Erythroblast (primary cell): ENCODE measurements at regions not wholly inside any gene's neighbourhood (a gene's known extent, or its start where the extent isn't known, plus 50 kb on each side); places are given as distances from the start of the nearest gene placed in this dataset.

Source experiments
- DNase-seq, 2 experiments: peaks; one replicate each; lab custom pipeline; 2025; lab: John Stamatoyannopoulos, UW
- GATA1 ChIP-seq: IDR thresholded peaks from 2 replicates; pipeline ENCODE4 v1.6.1; 2011; ENCODE audit warnings: low read depth, mild to moderate bottlenecking, control low read depth, low read length, moderate library complexity
- POLR2A ChIP-seq: IDR thresholded peaks from 2 replicates; pipeline ENCODE4 v1.6.1; 2011; ENCODE audit warnings: mild to moderate bottlenecking, low read length

GRCh38 chr9:117535973-117536372 lies 121.1 kb upstream of the ASTN2 start:
- TF ChIP-seq POLR2A = no peak
- TF ChIP-seq GATA1 = no peak
- DNase-seq = no peak

DNA sequence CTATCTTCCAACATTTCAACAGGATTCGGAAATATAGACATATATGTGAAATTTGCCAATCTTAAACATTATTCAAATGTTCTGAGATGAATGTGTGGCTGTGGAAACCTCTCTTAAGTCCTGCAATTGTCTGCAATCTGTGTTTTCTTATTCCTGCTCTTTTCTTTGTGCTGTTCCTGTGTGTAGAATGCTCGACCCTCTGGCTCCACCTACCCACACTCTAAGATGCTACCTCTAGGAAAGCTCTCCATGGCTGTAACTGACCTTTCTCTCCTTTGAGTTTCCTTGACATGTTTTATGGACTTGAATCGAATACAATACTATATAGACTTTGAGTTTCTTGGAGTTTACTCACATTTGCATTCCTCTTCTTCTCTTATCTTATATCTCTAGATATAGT lies 120.6 kb upstream of the ASTN2 start:
- no peak for DNase-seq
- TF ChIP-seq POLR2A (no peak), GATA1 (no peak)

DNA sequence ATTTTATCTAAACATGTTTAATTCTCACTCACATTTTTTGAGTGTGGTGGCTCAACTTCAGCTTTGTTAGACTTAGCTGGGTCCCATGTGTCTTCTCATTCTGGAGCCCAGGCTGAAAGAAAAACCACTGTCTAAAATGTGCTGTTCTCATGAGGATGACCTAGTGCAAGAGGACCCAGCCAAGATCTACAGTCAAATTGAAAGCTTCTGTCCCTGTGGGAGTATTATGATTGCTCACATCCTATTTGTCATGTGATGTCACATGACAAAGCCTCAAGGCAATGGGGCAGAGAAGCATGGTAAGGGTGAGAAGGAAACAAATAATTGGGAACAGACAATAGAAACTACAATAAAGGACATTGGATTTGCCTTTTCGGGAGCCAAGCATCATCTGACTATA lies 113.4 kb upstream of the ASTN2 start:
- TF ChIP-seq GATA1 = no peak
- no peak for TF ChIP-seq POLR2A
- no peak for DNase-seq

DNA sequence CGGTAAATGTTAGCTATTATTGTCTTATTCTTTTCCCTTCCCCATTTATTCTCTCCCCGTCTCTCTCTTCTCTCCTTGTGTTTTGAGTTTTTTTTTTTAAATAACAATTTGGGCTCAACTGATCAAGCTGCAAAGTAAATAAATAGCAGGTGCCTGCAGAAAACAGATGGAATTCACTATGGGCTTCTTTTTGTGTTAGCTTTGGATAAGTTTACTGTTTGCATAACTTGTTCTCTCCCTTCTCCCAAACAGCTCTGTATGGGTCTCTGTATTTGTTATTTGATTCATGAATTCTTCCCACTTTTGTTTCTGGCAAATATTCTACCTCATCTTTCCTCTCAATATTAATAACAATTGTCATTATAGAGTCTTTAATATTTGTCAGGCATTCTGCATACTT lies 111.8 kb upstream of the ASTN2 start:
- TF ChIP-seq POLR2A (no peak), GATA1 (no peak)
- DNase-seq = no peak

- no peak for DNase-seq
- TF ChIP-seq GATA1 (no peak), POLR2A (no peak)
These were observed 108.8 kb upstream of the ASTN2 start for GRCh38 chr9:117523531-117524153.

GRCh38 chr9:117521293-117521692 lies 106.4 kb upstream of the ASTN2 start:
- no peak for TF ChIP-seq GATA1
- TF ChIP-seq POLR2A = no peak

GRCh38 chr9:117516676-117517632 lies 102.1 kb upstream of the ASTN2 start:
- no peak for DNase-seq
- TF ChIP-seq GATA1 (no peak), POLR2A (no peak)

More at GRCh38 chr9:117521293-117521692, 106.4 kb upstream of the ASTN2 start:
- no peak for DNase-seq

DNA sequence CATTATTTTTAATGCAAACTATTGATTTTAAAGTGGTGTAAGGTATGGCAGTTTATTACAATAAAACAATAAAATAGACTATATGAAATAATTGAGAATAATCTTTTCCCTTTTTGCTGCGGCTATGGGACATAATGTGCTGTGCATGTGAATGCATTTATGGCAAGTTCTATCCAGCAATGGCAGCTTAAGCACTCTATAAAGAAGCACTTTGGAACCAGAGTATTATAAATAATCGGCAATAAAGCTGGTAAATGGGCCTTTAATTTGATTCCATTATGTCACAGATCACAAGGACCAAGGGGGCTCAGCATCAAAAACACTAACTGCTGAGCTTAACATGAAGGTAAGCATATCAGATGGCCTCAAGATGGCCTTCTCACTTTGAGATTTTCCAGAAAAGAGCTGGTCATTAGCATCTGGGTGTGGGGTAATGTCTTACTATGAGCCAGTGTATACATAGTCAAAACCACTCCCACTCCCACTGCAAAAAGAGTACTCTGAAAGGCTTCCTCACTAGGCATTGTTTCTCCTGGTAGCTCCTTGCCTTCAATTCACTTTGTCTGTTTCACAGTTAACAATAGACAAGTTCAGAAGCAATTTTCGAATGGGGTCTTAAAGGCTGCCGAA lies 97.1 kb upstream of the ASTN2 start:
- DNase-seq = no peak
- TF ChIP-seq GATA1 = no peak
- no peak for TF ChIP-seq POLR2A

GRCh38 chr9:117496307-117496706 lies 81.5 kb upstream of the ASTN2 start:
- no peak for DNase-seq
- TF ChIP-seq POLR2A (no peak), GATA1 (no peak)

GRCh38 chr9:117494401-117495090 lies 79.7 kb upstream of the ASTN2 start:
- TF ChIP-seq GATA1 = no peak
- no peak for TF ChIP-seq POLR2A
- no peak for DNase-seq

- DNase-seq = no peak
- TF ChIP-seq GATA1 (no peak), POLR2A (no peak)
These were observed 77.6 kb upstream of the ASTN2 start for GRCh38 chr9:117492476-117492875.

GRCh38 chr9:117491491-117491890 lies 76.6 kb upstream of the ASTN2 start:
- no peak for DNase-seq
- TF ChIP-seq POLR2A (no peak), GATA1 (no peak)

DNA sequence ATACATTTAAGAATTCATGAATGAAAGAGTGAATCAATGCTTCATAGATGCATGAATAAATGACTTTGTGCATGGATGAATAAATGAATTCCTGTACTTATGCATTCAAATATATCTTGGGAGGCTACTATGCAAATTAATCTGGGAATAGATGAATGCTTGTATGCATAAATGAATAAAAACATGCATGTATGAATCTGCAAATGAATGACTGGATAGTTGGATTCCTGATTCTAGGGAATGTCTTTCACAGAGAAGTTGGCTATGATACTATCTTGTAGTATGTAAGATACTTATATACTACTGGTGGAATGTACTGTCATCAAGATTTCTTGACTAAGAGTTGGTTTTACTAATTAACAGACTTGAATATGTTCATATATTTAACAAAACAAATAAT lies 75.3 kb upstream of the ASTN2 start:
- no peak for DNase-seq
- no peak for TF ChIP-seq GATA1
- TF ChIP-seq POLR2A = no peak
